HUES48 (cell line): ENCODE measurements at regions not wholly inside any gene's neighbourhood (a gene's known extent, or its start where the extent isn't known, plus 50 kb on each side); places are given as distances from the start of the nearest gene placed in this dataset.
"Not testable (repeated sequence)": the region's sequence is repeated elsewhere in the genome, so short reads cannot be mapped to it uniquely, and the experiment has no call there.

ENCODE experiments used
- H3K27ac ChIP-seq: one replicate; pipeline ENCODE4 v1.7.0; 2013; ENCODE audit warnings: low read depth, low read length, inconsistent platforms
- H3K27me3 ChIP-seq: 2 replicates; pipeline ENCODE4 v1.6.1; 2013; ENCODE audit warnings: mild to moderate bottlenecking, low read length; ENCODE audit not compliant: control insufficient read depth, insufficient read depth
- H3K36me3 ChIP-seq: 2 replicates; pipeline ENCODE4 v1.6.1; 2013; ENCODE audit warnings: low read length; ENCODE audit not compliant: control insufficient read depth, insufficient read depth
- H3K4me1 ChIP-seq: 2 replicates; pipeline ENCODE4 v1.6.1; 2013; ENCODE audit warnings: mild to moderate bottlenecking, low read length; ENCODE audit not compliant: control insufficient read depth, insufficient read depth
- H3K4me3 ChIP-seq: 2 replicates; pipeline ENCODE4 v1.5.1; 2013; ENCODE audit warnings: mild to moderate bottlenecking, low read depth, low read length
- H3K9ac ChIP-seq: 2 replicates; pipeline ENCODE4 v1.6.1; 2013; ENCODE audit warnings: mild to moderate bottlenecking, low read depth, low read length, moderate library complexity
- H3K9me3 ChIP-seq: 2 replicates; pipeline ENCODE4 v1.6.1; 2013; ENCODE audit warnings: low read length; ENCODE audit not compliant: control insufficient read depth, insufficient read depth

DNA sequence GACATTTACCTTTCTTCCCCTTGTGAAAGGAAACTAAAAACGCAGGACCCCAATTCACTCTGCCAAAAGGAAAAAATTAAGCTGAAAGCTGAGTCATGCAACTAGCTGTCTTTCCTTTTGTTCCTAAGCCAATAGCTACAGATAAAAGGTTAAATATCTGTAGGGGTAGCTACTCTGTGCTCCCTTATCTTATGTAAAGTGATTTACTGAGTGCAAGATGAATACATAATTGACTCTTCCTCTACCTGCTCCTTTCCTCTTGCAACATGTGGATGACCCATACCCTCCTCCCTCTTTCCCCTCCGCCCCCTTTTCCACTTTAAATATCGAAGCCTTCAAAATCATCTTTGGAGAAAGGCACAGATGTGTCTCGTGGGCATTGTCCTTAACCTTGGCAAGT, 68.0 kb upstream of the ZNF157 start:
- Histone ChIP-seq H3K9ac (no peak overlapping the region), H3K9me3 (no peaks in the 10 kb centered on the region), H3K36me3 (no peaks in the 10 kb centered on the region), H3K4me1 (peaks cover 9% of the 10 kb centered on the region), H3K27ac (peak overlapping the region; percentile 59), H3K4me3 (no peak overlapping the region), H3K27me3 (no peaks in the 10 kb centered on the region)

GRCh38 chrX:47306471-47307023, 63.8 kb upstream of the ZNF157 start:
- not testable (repeated sequence) for H3K9ac ChIP-seq, H3K27me3 ChIP-seq, H3K27ac ChIP-seq, H3K4me3 ChIP-seq, H3K9me3 ChIP-seq, H3K36me3 ChIP-seq
- peaks cover 10% of the 10 kb centered on the region for H3K4me1 ChIP-seq

GRCh38 chrX:47311932-47312774, 58.2 kb upstream of the ZNF157 start:
- H3K27ac ChIP-seq, result peak overlapping the region; percentile 69
- no peaks in the 10 kb centered on the region for H3K36me3 ChIP-seq
- H3K4me1 ChIP-seq, result peaks cover 28% of the 10 kb centered on the region
- no peaks in the 10 kb centered on the region for H3K27me3 ChIP-seq
- H3K4me3 ChIP-seq, result peak overlapping the region; percentile 36; the same call in 1 of the 2 replicates
- peak overlapping the region; percentile 24; the same call in 1 of the 2 replicates for H3K9ac ChIP-seq
- no peaks in the 10 kb centered on the region; the same call in 1 of the 2 replicates for H3K9me3 ChIP-seq

DNA sequence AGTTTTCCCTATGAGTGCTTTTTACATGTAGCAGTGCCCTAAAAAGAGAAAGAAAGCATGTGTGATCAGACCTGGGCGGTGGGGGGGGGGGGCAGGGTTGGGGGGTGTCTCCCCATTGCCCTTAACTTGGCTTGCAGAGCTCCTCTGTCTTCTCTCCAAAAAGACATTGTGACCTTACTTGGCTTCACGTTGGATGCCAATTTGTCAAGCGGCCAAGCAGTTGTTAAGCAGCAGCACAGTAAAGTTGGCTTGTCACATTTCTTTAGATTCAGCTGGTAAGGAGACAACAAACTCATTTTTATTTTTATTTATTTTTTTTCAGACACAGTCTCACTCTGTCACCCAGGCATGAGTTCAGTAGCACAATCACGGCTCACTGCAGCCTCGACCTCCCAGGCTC, 57.3 kb upstream of the ZNF157 start:
- Histone ChIP-seq H3K4me3 (no peak overlapping the region), H3K27me3 (no peaks in the 10 kb centered on the region), H3K27ac (no peak overlapping the region), H3K9me3 (no peaks in the 10 kb centered on the region; the same call in 1 of the 2 replicates), H3K9ac (no peak overlapping the region), H3K4me1 (peaks cover 31% of the 10 kb centered on the region), H3K36me3 (no peaks in the 10 kb centered on the region)

GRCh38 chrX:47316276-47317025, 53.9 kb upstream of the ZNF157 start:
- Histone ChIP-seq H3K27me3 (no peaks in the 10 kb centered on the region), H3K9ac (peak overlapping the region; percentile 78), H3K4me3 (peak overlapping the region; percentile 46), H3K36me3 (no peaks in the 10 kb centered on the region), H3K27ac (peak overlapping the region; percentile 97), H3K9me3 (no peaks in the 10 kb centered on the region), H3K4me1 (peaks cover 31% of the 10 kb centered on the region)
